WTC11 (cell line): ENCODE measurements at regions not wholly inside any gene's neighbourhood (a gene's known extent, or its start where the extent isn't known, plus 50 kb on each side); places are given as distances from the start of the nearest gene placed in this dataset.

Source experiments
- ATF1 ChIP-seq: sonication (generic); formaldehyde crosslinking; IDR thresholded peaks from 2 replicates; pipeline ENCODE4 v1.8.1; 2023; ENCODE audit warnings: mild to moderate bottlenecking, moderate library complexity, missing genetic modification reagents
- ATF3 ChIP-seq: sonication (generic); formaldehyde crosslinking; conservative IDR thresholded peaks from 2 replicates; pipeline ENCODE4 v1.8.1; 2022; ENCODE audit warnings: mild to moderate bottlenecking, missing genetic modification reagents
- CTCF ChIP-seq: fragments of 200-600 bp; IDR thresholded peaks from 2 replicates; pipeline ENCODE4 v1.8.0; 2022; ENCODE audit warnings: antibody characterized with exemption
- MAX ChIP-seq: sonication (generic); formaldehyde crosslinking; IDR thresholded peaks from 2 replicates; pipeline ENCODE4 v1.8.0; 2022; ENCODE audit warnings: mild to moderate bottlenecking, missing genetic modification reagents
- NFE2L1 ChIP-seq: sonication (generic); formaldehyde crosslinking; IDR thresholded peaks from 2 replicates; pipeline ENCODE4 v1.8.1; 2023; ENCODE audit warnings: missing genetic modification reagents
- NR2C2 ChIP-seq: sonication (generic); formaldehyde crosslinking; IDR thresholded peaks from 2 replicates; pipeline ENCODE4 v1.8.0; 2022; ENCODE audit warnings: mild to moderate bottlenecking, missing genetic modification reagents
- PRDM15 ChIP-seq: sonication (generic); formaldehyde crosslinking; IDR thresholded peaks from 2 replicates; pipeline ENCODE4 v1.8.0; 2022; ENCODE audit warnings: missing genetic modification reagents
- RELA ChIP-seq: sonication (generic); formaldehyde crosslinking; IDR thresholded peaks from 2 replicates; pipeline ENCODE4 v1.8.1; 2022; ENCODE audit warnings: missing genetic modification reagents, mild to moderate bottlenecking, borderline replicate concordance
- ZNF263 ChIP-seq: sonication (generic); formaldehyde crosslinking; IDR thresholded peaks from 2 replicates; pipeline ENCODE4 v1.8.1; 2022; ENCODE audit warnings: low read depth, mild to moderate bottlenecking, moderate library complexity, missing genetic modification reagents

GRCh38 chr4:103885152-103885551, 165.4 kb upstream of the TACR3 start:
- TF ChIP-seq ZNF263 (no peak), NFE2L1 (CRISPR knock-in tag) (no peak), ATF3 (CRISPR knock-in tag) (no peak), CTCF (no peak), ATF1 (CRISPR knock-in tag) (no peak), PRDM15 (CRISPR knock-in tag) (no peak), RELA (no peak), MAX (CRISPR knock-in tag) (no peak), NR2C2 (CRISPR knock-in tag) (no peak)
